OCI-LY7 (cell line): ENCODE measurements at regions not wholly inside any gene's neighbourhood (a gene's known extent, or its start where the extent isn't known, plus 50 kb on each side); places are given as distances from the start of the nearest gene placed in this dataset.

Experiments used
- CTCF ChIP-seq: fragments of 200-600 bp; sonication (generic); conservative IDR thresholded peaks from 2 replicates; pipeline ENCODE4 v1.5.1; 2014; ENCODE audit warnings: mild to moderate bottlenecking, antibody characterized with exemption, low read length, moderate library complexity, mixed read lengths
- EZH2phosphoT487 ChIP-seq: fragments of 200-600 bp; sonication (generic); IDR thresholded peaks from 2 replicates; pipeline ENCODE4 v1.6.1; 2018; ENCODE audit warnings: low read depth, borderline replicate concordance, mild to moderate bottlenecking, mixed run types, antibody characterized with exemption, low read length, moderate library complexity, mixed read lengths

- TF ChIP-seq CTCF (no peak), EZH2phosphoT487 (no peak)
Observed at GRCh38 chr3:56904552-56905215, 102.9 kb upstream of the ARHGEF3 start.
